ENCODE measurements at regions not wholly inside any gene's neighbourhood (a gene's known extent, or its start where the extent isn't known, plus 50 kb on each side); places are given as distances from the start of the nearest gene placed in this dataset.

- Mint-ChIP-seq H3K27me3 (ENCODE audit: low read depth in 3 of 3) (no peaks in the 10 kb centered on the region), H3K27ac (no peak overlapping the region), H3K36me3 (peaks cover 0 to 3% (median 0%) of the 10 kb centered on the region in 3 donors), H3K4me1 (no peaks in the 10 kb centered on the region), H3K9me3 (peaks cover 2 to 41% (median 11%) of the 10 kb centered on the region in 6 donors), H3K4me3 (no peak overlapping the region)
- no peak for DNase-seq
Observed at GRCh38 chr14:79972230-79972629, 239.1 kb downstream of the DIO2 start.

DNA sequence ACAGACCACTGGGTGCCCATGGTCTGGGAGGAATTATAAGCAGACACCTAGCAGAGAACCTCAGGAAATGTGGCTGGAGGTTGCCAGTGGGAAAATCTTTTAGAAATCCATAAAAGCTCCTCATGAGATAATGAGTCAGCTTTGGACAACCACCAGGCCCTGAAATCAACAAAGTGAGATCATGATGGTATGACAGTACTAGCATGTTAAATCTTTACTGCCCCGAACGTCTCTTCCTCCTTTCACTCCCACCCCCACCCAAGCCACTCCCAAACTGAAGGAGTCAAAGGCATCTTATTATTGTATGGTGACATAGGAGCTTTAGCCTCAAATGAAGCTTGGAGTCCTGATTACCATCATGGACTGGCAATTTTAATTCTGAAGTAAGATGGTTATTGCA lies 240.0 kb downstream of the DIO2 start:
- no peaks in the 10 kb centered on the region for H3K27me3 Mint-ChIP-seq (ENCODE audit: low read depth in 3 of 3)
- peaks cover 0 to 3% (median 0%) of the 10 kb centered on the region in 3 donors for H3K36me3 Mint-ChIP-seq
- no peak overlapping the region for H3K4me3 Mint-ChIP-seq
- no peaks in the 10 kb centered on the region for H3K4me1 Mint-ChIP-seq
- DNase-seq: no peak
- peaks cover 2 to 48% (median 10%) of the 10 kb centered on the region in 6 donors for H3K9me3 Mint-ChIP-seq
- H3K27ac Mint-ChIP-seq: no peak overlapping the region

- Mint-ChIP-seq H3K4me1 (no peaks in the 10 kb centered on the region), H3K36me3 (peaks cover 0 to 3% (median 0%) of the 10 kb centered on the region in 3 donors), H3K27me3 (ENCODE audit: low read depth in 3 of 3) (no peaks in the 10 kb centered on the region), H3K9me3 (peaks cover 7 to 63% (median 10%) of the 10 kb centered on the region in 6 donors), H3K27ac (no peak overlapping the region), H3K4me3 (no peak overlapping the region)
- no peak for DNase-seq
Observed at GRCh38 chr14:79967453-79967852, 243.9 kb downstream of the DIO2 start.

GRCh38 chr14:79967001-79967400 lies 244.3 kb downstream of the DIO2 start:
- Mint-ChIP-seq H3K4me1 (no peaks in the 10 kb centered on the region), H3K9me3 (peaks cover 7 to 63% (median 10%) of the 10 kb centered on the region in 6 donors), H3K4me3 (no peak overlapping the region), H3K36me3 (peaks cover 0 to 3% (median 0%) of the 10 kb centered on the region in 3 donors), H3K27ac (no peak overlapping the region), H3K27me3 (ENCODE audit: low read depth in 3 of 3) (no peaks in the 10 kb centered on the region)
- DNase-seq: no peak

GRCh38 chr14:79965896-79966295 lies 245.4 kb downstream of the DIO2 start:
- Mint-ChIP-seq H3K9me3 (peaks cover 7 to 63% (median 9%) of the 10 kb centered on the region in 6 donors), H3K27me3 (ENCODE audit: low read depth in 3 of 3) (peaks cover 0 to 2% (median 0%) of the 10 kb centered on the region in 3 donors)

GRCh38 chr14:79961197-79961596 lies 250.1 kb downstream of the DIO2 start:
- no peak for DNase-seq
- peaks cover 7 to 49% (median 13%) of the 10 kb centered on the region in 6 donors for H3K9me3 Mint-ChIP-seq
- no peaks in the 10 kb centered on the region for H3K36me3 Mint-ChIP-seq
- peaks cover 0 to 7% (median 0%) of the 10 kb centered on the region in 3 donors for H3K27me3 Mint-ChIP-seq (ENCODE audit: low read depth in 3 of 3)
- H3K4me3 Mint-ChIP-seq: no peak overlapping the region
- no peaks in the 10 kb centered on the region for H3K4me1 Mint-ChIP-seq
- H3K27ac Mint-ChIP-seq: no peak overlapping the region

More at GRCh38 chr14:79965896-79966295, 245.4 kb downstream of the DIO2 start:
- Mint-ChIP-seq H3K27ac (no peak overlapping the region), H3K4me3 (no peak overlapping the region), H3K36me3 (peaks cover 0 to 3% (median 0%) of the 10 kb centered on the region in 3 donors), H3K4me1 (no peaks in the 10 kb centered on the region)
- no peak for DNase-seq

DNA sequence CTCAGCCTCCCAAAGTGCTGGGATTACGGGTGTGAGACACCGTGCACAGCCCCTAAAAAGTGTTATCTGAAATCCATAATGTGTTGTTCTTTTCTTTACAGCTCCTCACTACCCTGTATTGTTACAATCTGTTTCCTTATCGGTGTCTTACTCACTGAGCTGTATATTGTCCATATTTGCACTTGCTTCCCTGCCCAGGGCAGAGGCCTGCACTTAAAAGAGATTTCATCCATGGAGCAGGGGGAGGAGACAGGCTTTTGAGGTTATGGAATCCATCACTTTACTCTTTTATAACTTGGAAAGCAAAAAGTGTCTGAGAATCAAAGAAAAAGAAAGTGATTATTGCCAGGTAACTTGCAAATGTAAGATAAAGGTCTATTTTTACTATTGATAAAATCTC lies 251.0 kb downstream of the DIO2 start:
- Mint-ChIP-seq H3K4me3 (no peak overlapping the region), H3K27me3 (ENCODE audit: low read depth in 3 of 3) (peaks cover 0 to 7% (median 0%) of the 10 kb centered on the region in 3 donors)

GRCh38 chr14:79951572-79951971 lies 259.7 kb downstream of the DIO2 start:
- Mint-ChIP-seq H3K27me3 (ENCODE audit: low read depth in 3 of 3) (no peaks in the 10 kb centered on the region), H3K9me3 (peaks cover 3 to 79% (median 35%) of the 10 kb centered on the region in 6 donors), H3K27ac (no peak overlapping the region), H3K4me1 (no peaks in the 10 kb centered on the region), H3K36me3 (no peaks in the 10 kb centered on the region), H3K4me3 (no peak overlapping the region)
- no peak for DNase-seq

More for the DNA sequence above, 251.0 kb downstream of the DIO2 start:
- Mint-ChIP-seq H3K4me1 (no peaks in the 10 kb centered on the region), H3K36me3 (no peaks in the 10 kb centered on the region), H3K9me3 (peaks cover 7 to 54% (median 16%) of the 10 kb centered on the region in 6 donors), H3K27ac (no peak overlapping the region)
- no peak for DNase-seq

GRCh38 chr14:79949906-79950305 lies 261.4 kb downstream of the DIO2 start:
- no peaks in the 10 kb centered on the region for H3K4me1 Mint-ChIP-seq
- H3K4me3 Mint-ChIP-seq: no peak overlapping the region
- peaks cover 7 to 63% (median 31%) of the 10 kb centered on the region in 6 donors for H3K9me3 Mint-ChIP-seq
- no peaks in the 10 kb centered on the region for H3K36me3 Mint-ChIP-seq
- no peak for DNase-seq
- H3K27me3 Mint-ChIP-seq (ENCODE audit: low read depth in 3 of 3): no peaks in the 10 kb centered on the region
- H3K27ac Mint-ChIP-seq: no peak overlapping the region

GRCh38 chr14:79947440-79948054 lies 263.8 kb downstream of the DIO2 start:
- no peak for DNase-seq
- Mint-ChIP-seq H3K4me1 (no peaks in the 10 kb centered on the region), H3K27me3 (ENCODE audit: low read depth in 3 of 3) (no peaks in the 10 kb centered on the region), H3K9me3 (peaks cover 4 to 59% (median 20%) of the 10 kb centered on the region in 6 donors), H3K36me3 (peaks cover 0 to 3% (median 0%) of the 10 kb centered on the region in 3 donors), H3K4me3 (no peak overlapping the region), H3K27ac (no peak overlapping the region)

GRCh38 chr14:79939235-79939634 lies 272.1 kb downstream of the DIO2 start:
- Mint-ChIP-seq H3K9me3 (peaks cover 5 to 33% (median 12%) of the 10 kb centered on the region in 6 donors), H3K4me3 (no peak overlapping the region), H3K27ac (no peak overlapping the region), H3K36me3 (peaks cover 0 to 3% (median 0%) of the 10 kb centered on the region in 3 donors), H3K4me1 (no peaks in the 10 kb centered on the region), H3K27me3 (ENCODE audit: low read depth in 3 of 3) (no peaks in the 10 kb centered on the region)
- no peak for DNase-seq

DNA sequence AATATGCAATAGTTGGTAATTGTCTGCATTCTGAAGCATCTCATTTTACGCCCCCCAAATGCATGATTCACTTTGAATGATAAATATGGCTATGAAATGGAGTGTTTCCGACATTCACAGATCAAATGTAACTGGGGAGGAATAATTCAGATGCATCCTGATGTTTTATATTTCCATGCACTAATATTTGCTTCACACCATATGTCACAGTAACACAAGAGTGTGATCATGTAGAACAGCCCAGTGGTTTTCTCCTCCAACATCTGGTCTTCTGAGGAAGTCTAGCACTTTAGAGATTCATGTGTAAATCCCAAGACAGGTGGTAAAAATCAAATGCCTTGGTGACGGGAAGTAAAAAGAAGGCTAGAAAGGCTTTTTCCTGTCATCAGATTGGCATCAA lies 273.1 kb downstream of the DIO2 start:
- DNase-seq: no peak
- no peak overlapping the region for H3K27ac Mint-ChIP-seq
- H3K4me1 Mint-ChIP-seq: no peaks in the 10 kb centered on the region
- H3K36me3 Mint-ChIP-seq: no peaks in the 10 kb centered on the region
- H3K4me3 Mint-ChIP-seq: no peak overlapping the region
- no peaks in the 10 kb centered on the region for H3K27me3 Mint-ChIP-seq (ENCODE audit: low read depth in 3 of 3)
- peaks cover 4 to 29% (median 13%) of the 10 kb centered on the region in 6 donors for H3K9me3 Mint-ChIP-seq

GRCh38 chr14:79937433-79937832 lies 273.9 kb downstream of the DIO2 start:
- H3K4me1 Mint-ChIP-seq: no peaks in the 10 kb centered on the region
- no peak overlapping the region for H3K4me3 Mint-ChIP-seq
- H3K27ac Mint-ChIP-seq: no peak overlapping the region
- H3K27me3 Mint-ChIP-seq (ENCODE audit: low read depth in 3 of 3): no peaks in the 10 kb centered on the region
- no peaks in the 10 kb centered on the region for H3K36me3 Mint-ChIP-seq
- DNase-seq: no peak
- peaks cover 4 to 26% (median 13%) of the 10 kb centered on the region in 6 donors for H3K9me3 Mint-ChIP-seq

GRCh38 chr14:79924551-79924950 lies 286.8 kb downstream of the DIO2 start:
- peaks cover 9 to 85% (median 28%) of the 10 kb centered on the region in 6 donors for H3K9me3 Mint-ChIP-seq
- H3K27me3 Mint-ChIP-seq (ENCODE audit: low read depth in 3 of 3): peaks cover 0 to 2% (median 0%) of the 10 kb centered on the region in 3 donors
- no peak for DNase-seq
- H3K4me3 Mint-ChIP-seq: no peak overlapping the region
- no peak overlapping the region for H3K27ac Mint-ChIP-seq
- H3K4me1 Mint-ChIP-seq: no peaks in the 10 kb centered on the region
- peaks cover 0 to 3% (median 2%) of the 10 kb centered on the region in 3 donors for H3K36me3 Mint-ChIP-seq
